ENCODE measurements at regions not wholly inside any gene's neighbourhood (a gene's known extent, or its start where the extent isn't known, plus 50 kb on each side); places are given as distances from the start of the nearest gene placed in this dataset.

DNA sequence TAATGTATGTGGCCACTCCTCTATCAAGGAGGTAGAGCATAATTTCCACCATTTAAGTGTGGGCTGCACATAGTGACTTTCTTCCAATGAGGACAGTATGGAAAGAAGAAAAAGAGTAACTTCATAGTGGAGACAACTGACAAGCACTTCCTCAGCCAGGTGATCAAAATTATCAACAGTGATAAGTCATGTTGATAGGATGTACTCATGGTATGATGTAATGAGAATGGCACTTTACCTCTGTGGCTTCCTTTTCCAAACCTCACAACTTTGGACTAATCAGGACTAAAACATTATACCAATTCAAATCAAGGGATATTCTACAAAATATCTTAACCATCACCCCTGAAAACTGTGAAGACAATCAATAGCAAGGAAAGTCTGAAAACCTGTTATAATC is 302.3 kb upstream of the CITED2 start:
- peak; percentile 4 for DNase-seq (ENCODE audit: low read depth)

DNA sequence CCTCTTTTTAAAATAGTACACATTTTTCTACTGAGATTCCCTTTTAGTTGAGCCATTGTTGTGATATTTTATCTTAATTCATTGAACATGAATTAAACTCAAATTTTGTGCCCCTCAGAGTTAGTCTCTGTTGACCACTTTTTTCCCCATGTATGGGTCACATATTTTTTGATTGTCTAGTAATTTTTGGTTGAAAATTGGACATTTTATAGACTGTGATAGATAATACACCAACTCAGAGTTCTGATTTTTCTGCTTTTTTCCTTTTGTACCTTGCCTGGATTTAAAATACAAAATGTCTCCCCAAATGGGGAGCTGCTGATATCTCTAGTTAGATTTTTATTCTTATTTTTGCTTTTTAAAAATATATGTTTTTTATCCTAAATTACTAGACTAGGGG is 291.8 kb upstream of the CITED2 start:
- DNase-seq (ENCODE audit: low read depth), result no peak

DNA sequence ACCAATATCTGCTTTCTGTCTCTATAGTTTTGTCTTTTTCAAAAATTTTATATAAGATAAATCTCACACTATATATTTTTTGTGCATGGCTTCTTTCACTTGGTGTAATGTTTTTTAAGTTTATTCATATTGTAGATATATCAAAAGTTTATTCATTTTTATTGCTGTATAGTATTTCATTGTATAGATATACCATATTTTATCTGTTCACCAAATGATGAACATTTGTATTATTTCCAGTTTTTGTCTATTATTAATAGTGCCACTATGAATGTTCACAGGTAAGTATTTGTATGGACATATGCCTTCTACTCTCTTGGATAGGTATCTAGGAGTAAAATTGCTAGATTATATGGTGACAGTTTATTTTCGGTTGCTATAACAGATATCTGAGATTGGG is 289.5 kb upstream of the CITED2 start:
- DNase-seq (ENCODE audit: low read depth), result no peak

DNA sequence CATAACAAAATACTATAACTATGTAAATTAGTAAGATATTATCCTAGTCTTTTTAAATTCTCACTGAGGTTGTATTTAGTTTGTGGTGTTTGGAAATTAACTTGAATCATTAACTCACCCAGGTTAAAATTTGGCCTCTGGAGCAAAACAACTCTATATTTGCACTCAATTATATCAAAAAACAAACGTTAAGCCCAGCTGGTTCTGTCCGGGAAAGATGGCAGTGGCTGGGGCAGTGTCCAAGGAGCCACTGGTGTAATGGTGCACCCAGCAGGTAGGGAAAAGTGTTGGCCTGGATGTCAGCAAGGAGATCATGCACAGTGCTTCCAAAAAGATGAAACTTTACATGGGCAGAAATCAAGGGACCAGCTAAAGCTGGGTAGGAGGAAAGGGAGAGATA is 285.3 kb upstream of the CITED2 start:
- no peak for DNase-seq (ENCODE audit: low read depth)

DNA sequence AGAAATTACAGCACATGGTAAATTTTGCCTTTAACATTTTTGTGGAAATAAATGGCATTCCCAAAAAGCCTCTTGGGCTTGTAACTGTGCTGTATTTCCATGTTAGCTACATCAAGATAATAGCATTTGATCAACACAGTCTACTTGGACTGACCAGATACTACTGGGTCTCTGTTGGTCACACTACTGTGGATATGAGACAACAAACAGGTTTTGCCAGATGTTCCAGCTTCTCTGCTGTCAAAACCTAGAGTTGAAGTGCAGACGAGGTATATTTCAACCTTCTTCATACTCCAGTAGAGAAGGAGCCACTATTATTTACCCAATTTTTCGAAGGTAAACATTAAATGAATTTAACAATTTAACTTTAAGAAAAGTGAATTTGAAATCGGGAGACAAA is 284.7 kb upstream of the CITED2 start:
- DNase-seq (ENCODE audit: low read depth), result no peak

DNA sequence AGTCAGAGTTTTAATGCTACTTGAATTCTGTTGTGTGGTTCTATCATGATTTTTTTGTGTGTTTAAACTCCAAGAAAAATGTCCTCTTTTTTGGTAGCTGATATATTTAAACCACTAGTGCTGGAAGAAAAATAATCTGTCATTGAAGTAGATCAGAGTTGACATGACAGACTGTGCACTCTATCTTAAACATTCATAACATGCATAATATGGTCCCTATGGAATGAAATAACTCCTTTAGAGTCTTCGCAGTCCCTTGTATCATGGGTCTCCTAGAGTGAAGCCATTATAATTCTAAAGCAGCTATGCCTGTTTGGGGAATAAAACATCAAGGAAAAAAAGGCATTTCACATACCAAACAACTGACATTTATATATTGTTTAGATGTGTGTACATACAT is 282.7 kb upstream of the CITED2 start:
- no peak for DNase-seq (ENCODE audit: low read depth)

DNA sequence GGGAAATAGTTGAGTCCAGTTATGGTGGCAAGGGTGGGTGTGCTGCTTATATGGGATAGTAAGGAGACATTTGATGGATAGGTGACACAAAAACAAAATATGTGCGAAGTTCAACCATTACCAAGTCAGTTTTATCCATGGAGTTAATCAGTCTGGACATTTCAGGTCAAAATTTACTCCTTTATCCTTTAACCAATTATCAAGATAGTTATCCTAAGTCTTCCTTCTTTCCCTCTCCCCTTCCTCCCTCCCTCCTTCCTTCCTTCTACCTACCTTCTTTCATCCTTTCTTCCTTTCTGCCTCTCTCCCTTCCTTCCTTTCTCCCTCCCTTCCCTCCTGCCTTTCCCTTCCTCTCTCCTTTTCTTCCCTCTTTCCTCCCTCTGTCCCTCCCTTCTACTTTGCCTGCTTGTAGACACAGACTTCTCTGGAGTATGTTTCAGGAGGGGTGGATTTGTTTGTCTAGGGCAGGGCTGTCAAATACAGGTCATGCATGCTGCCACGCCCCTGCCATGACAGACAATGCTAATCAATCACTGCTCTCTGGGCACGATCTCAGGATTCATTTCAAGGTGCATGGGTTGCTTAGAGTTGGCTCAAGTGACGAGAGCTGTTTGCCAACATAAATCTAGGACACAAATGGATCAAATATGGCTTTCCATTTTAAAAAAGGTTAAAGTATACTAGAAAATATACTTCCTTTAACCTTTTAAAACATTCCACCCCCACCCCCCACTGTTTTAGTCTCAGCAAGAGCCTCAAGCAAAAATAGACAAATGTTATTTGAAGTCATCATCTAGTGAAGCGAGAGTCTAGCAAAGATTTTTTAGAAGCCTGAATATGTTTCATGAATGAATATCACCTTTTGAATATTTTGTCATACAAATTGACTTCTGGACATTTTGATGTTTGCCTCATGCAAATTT is 281.6 kb upstream of the CITED2 start:
- no peak for DNase-seq (ENCODE audit: low read depth)

DNA sequence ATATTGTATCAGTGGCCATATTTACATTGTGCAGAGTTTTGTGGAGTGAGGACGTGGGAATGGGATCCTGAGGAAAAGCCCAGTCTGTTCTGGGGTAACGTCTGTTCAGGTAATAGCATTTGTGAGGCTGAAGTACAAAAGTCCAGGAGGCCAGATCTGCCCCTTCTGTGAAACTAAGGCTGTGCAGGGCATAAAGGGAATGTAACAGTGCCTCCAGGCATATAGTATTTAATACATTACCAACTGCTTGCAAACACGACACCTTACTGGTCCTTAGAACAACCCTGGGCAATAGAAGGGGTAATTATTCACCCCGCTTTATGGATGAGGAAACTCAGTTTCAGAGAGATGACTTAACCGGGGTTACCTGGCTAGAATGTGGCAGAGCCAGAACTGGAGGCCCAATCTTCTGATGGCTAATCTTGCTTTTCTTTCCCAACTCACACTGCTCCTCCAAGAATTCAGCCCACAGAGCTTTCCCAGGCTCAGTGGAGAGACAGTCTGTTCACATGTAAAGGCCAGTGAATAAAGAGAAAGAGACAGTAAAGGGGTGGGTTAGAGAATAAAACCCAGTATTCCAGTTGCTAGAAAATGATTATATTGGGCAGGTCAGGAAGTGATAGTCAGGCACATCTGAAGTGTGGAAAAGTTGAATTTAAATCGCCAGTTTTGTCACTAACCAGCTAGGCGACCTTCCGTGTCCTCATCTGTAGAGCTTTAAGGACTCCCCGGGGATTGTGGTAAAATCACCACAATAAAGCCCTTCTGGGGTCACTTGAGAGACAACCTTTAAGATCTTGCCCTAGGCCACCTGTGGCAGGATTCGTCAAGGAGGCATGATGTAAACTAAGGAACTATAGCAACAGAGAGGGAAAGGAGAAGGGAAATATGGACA is 280.7 kb upstream of the CITED2 start:
- no peak for DNase-seq (ENCODE audit: low read depth)

DNA sequence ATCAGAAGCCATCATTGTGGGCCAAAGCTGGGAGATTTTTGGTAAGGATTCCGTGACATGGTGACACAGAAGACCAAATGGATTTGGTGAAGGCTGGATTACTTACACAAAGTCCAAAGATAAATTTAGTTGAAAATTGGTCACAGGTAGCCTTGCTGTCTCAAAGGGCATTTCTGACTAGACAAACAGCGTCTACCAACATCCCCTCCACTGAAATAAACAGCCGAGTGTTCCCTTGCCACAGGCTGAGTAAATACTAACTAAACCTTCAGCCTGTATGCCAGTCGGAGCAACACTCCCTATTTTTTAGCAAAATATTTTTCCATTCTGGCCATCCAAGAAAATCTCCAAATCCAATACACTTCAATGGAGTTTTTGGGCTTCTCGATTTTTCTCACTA is 279.9 kb upstream of the CITED2 start:
- DNase-seq (ENCODE audit: low read depth), result no peak

DNA sequence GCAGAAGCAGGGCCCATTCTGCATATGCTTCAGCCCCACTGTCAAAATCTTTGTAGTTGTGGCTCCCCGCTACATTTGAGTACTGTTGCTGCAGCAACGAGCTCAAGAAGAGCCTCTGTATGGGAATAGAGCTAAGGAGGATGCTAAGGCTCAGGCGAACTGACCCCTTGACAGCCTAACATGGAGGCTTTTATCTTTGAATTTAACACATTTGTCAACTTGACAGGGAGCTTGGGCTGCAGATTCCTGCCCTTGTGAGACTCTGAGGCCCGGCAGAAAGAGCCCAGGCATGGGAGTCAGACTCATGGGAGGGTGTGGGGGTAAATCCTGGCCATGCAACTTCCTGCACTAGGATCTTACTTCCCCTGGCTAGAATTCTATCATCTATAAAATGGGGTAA is 278.7 kb upstream of the CITED2 start:
- DNase-seq (ENCODE audit: low read depth), result no peak

DNA sequence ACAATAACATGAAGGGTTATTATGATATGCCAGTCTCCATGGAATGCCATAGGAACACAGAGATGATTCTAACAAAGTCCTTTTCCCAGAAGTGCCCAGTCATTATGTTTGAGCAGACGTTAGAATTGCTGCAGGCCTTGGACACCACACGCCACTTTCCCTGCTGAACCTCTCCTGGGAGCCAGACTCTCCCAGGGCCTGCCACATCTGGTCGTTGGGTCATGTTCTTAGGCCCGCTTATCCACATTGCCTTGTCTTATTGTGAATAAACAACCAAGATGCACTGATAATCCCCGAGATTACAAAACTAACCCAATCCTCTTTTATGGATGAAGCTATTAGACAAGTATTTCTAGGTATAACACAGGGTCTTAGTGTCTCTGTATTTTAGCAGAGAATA is 276.5 kb upstream of the CITED2 start:
- no peak for DNase-seq (ENCODE audit: low read depth)

DNA sequence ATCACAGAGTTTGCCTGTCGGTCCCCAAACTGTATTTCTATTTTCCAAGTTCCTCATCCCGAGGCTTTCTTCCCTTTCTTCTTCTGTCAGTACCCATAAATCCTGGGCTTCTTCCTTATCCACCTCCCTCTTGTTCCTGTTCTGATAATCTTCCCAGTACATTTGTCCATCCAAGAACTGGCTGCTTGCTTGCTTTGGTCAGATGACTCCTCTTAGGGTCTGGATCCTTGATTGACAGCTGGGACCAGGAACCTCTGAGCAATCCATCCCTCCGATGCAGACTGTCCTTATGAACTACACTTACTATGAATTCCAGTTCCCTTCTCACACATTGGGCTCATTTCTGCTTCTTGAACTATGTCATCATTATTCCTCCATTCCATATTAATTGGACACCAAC is 275.3 kb upstream of the CITED2 start:
- no peak for DNase-seq (ENCODE audit: low read depth)

DNA sequence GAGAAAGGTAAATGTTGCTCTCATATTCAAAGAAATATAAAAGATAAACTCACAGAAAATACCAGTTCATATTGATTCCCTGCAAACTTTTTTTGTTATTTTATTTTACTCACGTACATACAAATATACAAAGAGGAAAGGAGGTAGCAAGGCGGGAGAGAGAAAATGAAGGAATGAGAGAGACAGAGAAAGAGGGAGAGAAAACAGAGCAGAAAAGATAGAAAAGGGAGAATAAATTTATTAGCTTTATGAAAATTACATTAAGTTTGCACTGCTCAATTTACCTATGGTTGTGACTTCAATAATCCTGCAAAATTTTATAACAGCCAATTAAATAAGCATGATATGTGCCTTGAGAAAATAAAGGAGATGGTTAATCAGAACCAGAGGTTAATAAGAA is 274.7 kb upstream of the CITED2 start:
- DNase-seq (ENCODE audit: low read depth), result no peak

DNA sequence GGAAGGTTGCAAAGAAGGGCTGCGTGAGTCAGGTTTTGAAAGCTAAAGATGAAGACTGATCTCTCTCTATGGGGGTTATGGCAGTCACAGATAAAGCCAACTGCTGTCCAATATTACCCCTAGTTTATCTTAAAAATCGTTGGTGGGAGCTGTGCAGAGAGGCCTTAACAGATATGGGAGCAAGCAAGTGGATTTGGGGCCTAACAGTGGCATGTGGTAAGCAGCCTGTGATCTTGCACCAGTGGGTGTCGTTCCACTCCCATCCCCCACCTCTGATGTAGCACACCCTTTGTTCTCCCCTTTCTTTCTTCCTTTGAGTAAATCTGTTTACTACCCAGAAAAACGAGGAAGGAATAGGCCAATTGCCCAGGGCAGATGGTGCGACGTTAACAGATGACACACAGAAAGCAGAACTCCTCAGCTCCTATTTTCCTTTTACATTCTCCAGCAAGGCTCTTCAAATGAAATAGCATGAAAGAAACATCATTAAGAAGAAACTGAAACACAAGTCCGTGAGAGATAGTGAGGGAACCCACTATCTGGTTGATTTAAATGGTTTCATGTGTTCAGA is 274.1 kb upstream of the CITED2 start:
- no peak for DNase-seq (ENCODE audit: low read depth)

DNA sequence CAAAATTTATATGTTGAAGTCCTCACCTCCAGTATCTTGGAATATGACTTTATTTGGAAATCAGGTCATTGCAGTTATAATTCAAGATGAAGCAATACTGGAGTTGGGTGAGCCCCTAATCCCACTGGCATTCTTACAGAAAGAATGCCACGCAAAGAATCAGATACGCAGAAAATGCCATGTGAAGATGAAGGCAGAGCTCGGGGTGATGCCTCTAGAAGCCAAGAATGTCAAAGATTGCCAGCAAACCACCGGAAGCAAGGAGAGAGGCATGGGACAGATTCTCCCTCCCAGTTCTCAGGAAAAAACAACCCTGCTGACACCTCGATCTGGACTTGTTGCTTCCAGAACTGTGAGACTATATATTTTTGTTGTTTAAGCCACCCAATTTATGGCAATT is 273.4 kb upstream of the CITED2 start:
- DNase-seq (ENCODE audit: low read depth), result no peak

DNA sequence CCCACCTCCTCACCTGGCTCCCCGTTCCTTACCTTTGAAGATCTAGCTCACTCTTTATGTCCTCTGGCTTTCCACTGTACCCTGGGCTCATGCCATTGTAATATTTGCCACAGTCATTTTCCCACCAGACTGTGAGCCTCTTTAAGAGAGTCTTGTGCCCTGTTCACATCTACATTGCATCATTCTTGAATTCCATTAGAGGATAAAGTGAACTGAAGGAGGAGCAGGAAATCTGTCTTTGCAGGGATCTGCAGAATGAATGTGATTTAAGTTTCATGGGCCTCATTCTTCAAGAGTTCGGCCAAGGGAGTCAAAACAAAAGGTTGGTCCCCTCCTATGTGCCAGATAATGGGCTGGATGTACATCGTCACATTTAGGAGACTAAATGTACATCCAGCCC is 272.6 kb upstream of the CITED2 start:
- DNase-seq (ENCODE audit: low read depth), result no peak

DNA sequence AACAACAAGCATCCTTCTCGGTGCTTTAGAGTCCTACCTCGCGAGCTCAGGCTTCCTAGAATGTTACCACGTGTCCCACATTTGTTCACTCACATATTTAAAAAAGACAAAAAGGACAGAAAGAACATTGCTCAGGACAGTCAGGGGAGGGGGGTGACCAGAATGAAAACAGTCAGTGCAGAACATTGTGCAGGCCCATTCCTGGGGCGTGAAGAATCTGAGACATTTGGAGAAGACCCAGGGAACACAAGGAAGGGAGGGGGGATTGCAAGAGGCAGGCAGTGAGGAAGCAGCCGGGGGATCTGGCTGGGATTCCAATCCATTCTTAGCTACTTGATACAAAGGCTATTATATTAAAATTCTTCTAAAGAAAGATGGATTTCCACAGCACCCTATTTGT is 270.4 kb upstream of the CITED2 start:
- no peak for DNase-seq (ENCODE audit: low read depth)

DNA sequence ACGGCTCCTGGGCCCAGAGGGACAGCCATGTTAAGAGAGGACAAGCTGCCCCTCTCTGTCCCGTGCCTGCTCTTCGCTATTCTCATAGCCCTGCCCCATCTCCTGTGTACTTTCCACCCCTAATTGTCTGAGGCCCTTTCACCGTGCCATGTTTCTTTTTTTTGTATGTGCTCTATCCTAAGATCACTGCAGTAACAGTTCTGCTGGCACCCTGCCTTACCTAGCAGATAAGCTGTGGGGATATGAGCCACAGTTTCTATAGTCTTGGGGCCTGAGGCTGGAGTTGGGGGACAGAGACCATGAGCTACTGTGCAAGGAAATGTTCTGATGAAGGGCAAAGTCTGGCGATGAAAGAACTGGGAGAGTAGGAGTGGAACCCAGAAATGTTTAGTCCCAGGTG is 269.5 kb upstream of the CITED2 start:
- DNase-seq (ENCODE audit: low read depth), result no peak

DNA sequence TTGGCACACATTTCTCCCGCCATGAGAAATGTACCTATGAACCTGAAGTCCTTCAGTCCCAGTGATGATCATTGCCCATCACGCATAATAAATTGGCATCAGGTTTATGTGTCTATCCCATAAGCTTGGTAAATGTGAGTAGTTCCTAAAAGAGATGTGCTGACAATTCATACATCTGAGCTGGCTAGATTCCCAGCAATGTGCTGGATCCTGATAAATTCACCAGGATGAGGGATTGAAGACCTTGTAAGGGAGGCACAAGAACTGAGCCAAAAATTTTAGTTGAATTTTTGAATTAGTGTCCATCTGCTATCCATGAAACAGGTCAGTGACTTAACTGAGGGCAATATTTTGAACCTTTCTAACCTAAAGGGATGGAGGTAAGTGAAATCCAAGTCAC is 267.9 kb upstream of the CITED2 start:
- no peak for DNase-seq (ENCODE audit: low read depth)

DNA sequence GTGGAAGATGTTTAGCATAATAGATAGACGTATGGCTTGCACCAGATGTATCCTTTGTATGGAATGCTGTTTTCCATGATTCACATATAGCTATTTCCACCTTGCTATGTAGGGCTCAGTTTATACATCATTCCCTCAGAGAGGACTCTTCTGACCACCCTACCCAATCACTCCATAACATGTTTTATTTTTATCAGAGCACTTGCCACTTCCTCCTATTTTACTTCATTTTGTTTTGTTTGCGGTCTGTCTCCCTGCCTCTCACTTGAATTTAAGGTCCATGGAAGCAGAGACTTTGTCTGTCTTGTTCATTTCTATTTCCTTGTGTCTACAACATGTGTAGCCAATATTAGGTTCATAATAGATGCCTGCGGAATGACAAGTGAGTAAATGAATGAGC is 266.9 kb upstream of the CITED2 start:
- DNase-seq (ENCODE audit: low read depth), result no peak

DNA sequence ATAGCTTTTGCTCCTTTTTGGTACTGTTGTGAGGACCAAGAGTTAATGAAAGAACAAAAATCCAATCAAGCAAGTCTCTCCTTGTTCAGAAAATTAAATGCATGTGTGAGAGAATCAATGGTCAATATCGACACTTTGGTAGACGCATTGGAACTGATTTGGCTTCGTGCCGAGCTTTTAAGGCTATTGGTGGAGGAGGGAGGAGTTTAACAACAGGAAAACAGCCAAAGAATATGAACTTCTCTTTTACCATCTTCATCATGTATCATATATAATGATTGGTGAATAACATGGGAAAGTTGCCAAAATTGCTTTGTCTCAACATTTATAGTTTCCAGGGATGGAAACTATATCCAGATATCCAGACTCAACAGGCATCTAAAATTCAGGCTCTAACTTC is 266.5 kb upstream of the CITED2 start:
- DNase-seq (ENCODE audit: low read depth), result no peak

DNA sequence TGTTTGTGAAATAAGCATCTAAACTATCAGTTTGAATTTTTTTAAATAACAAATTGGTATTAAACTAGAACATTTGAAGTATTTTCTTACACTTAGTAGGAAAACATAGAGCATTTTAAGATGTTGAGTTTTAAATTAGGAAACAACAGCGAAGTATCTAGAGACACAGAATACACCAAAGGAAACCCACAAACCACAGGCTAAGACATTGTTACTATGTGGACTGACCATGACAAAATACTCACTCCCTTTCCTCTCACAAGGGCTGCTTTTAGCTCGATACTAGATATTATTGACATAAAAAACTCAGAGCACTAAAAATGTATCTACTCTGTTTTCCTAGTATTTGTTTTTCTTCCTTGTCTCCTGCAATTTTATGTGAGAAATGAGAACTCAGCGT is 266.0 kb upstream of the CITED2 start:
- DNase-seq (ENCODE audit: low read depth), result no peak

DNA sequence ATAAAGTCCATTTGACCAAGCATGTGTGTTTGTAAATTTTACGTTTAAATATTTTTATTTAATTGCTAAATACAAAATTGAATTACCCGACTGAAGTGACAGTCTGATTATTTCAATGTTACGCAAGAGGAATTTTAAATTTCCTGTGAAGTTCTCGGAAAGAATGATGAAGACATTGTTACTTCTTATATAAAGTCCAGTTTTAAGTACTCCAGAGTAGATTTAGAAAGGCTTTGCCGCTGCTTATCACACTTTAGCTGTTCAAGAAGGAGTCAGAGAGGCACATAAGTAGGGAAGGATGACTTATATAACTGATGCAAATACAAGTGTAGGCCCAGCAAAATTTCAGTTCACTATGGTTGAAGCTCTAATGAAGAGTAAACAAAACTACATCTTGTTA is 265.1 kb upstream of the CITED2 start:
- no peak for DNase-seq (ENCODE audit: low read depth)
